GM21367 (cell line): ENCODE measurements at regions not wholly inside any gene's neighbourhood (a gene's known extent, or its start where the extent isn't known, plus 50 kb on each side); places are given as distances from the start of the nearest gene placed in this dataset.

Experiments used
- ATAC-seq: cut with Tn5 transposase; IDR thresholded peaks from one replicate; pipeline ENCODE4 v1.9.1; 2021; ENCODE audit not compliant: unreplicated experiment

- no peak for ATAC-seq
Measured at GRCh38 chr13:100870898-100871297, 196.3 kb upstream of the TMTC4 start.

GRCh38 chr13:100860866-100861265 lies 186.3 kb upstream of the TMTC4 start:
- ATAC-seq, result no peak

GRCh38 chr13:100859861-100860260 lies 185.3 kb upstream of the TMTC4 start:
- no peak for ATAC-seq

GRCh38 chr13:100855151-100855550 lies 180.6 kb upstream of the TMTC4 start:
- no peak for ATAC-seq

- ATAC-seq, result no peak
Measured at GRCh38 chr13:100854006-100854405, 179.4 kb upstream of the TMTC4 start.

DNA sequence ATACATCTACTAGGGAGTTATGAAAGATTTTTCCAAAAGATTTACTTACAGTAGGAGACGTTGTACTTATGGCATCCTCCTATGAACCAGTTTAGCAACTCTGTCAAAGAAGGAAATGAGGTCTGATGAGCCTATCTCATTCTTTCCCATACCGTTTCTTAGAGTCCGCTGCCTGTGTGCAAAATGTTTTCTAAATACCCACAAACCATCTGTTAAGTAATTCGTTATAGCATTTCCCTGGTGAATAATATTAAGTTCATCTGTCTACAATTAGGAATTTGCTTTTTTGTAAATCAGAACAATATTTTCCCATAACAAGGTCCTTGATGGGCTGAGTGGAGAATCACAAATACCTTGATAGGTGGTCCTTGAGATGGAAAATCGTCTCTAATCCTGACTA lies 178.8 kb upstream of the TMTC4 start:
- ATAC-seq, result no peak

- ATAC-seq, result no peak
Measured at GRCh38 chr13:100852146-100852545, 177.6 kb upstream of the TMTC4 start.

DNA sequence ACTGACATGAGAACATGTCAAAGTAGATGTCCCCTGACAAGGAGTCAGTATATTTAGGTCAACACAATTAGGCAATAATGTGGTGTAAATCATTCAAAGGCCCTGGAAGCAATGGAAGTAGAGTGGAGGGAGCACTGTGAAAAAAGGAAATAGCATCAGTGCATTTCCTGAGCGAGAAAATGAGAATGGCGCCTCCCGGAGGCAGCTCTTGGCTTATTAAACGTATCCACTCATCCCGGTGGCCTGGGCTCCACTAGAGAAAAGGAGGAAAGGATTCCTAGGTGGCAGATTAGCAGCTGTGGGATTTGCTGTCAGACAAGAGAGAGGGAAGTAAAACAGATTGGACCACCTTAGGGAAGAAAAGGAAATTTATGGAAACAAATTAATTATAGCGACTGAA lies 173.7 kb upstream of the TMTC4 start:
- ATAC-seq, result no peak

- no peak for ATAC-seq
Measured at GRCh38 chr13:100845128-100845757, 170.6 kb upstream of the TMTC4 start.

GRCh38 chr13:100842136-100842535 lies 167.5 kb upstream of the TMTC4 start:
- ATAC-seq, result no peak

GRCh38 chr13:100838387-100838786 lies 163.8 kb upstream of the TMTC4 start:
- no peak for ATAC-seq

DNA sequence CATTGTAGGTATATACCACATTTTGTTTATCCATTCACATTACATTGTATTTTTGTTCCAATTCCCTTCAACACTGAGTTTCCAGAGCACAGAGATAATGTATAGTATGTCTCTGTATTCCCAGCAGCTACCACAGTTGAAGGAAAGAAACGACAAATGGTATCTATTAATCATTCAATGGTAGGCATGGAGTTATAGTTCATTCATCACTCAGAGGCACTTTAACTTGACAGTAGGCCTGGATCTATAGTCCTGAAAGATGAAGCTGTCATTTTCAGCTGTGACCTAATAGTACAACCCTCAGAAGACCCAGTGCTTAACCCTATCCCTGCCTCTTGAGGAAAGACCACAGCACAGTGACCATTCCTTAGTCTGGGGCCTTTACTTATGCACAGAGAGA lies 163.0 kb upstream of the TMTC4 start:
- ATAC-seq, result no peak

DNA sequence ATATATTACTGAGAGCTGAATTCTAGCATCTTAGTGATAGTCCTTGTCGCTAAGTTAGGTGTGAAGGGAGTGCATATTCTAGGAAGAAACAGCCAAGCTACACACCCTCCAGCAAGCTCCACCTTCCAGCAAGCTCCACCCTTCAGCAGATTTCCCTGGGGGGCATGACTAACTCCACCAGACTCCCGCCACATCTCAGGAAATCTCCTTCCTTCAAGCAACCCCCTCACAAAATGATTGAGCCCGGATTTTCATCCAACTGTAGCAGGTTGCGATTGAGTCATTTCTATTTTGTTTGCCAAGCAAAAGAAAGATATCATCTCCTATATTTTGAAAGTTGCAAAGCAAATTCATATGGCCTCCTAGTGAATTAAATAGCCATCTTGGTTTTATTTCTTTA lies 162.1 kb upstream of the TMTC4 start:
- ATAC-seq, result no peak

GRCh38 chr13:100835695-100836094 lies 161.1 kb upstream of the TMTC4 start:
- ATAC-seq, result no peak

DNA sequence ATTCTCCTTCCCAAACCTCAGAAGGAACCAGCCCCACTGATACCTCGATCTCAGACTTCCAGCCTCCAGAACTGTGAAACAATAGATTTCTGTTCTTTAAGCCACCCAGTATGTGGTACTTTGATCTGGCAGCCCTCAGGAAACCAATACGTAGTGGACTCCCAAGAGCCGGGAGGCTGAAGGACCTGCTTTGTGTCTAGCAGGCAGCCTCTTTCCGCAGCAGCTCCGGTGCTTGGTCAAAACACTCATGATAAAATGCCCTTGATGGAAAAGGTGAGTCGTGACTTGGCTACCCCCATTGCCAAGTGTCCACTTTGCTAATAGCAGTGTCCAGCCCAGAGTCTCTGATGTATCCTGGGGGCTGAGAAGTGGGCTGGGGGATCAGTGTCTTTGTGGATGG lies 158.8 kb upstream of the TMTC4 start:
- no peak for ATAC-seq

DNA sequence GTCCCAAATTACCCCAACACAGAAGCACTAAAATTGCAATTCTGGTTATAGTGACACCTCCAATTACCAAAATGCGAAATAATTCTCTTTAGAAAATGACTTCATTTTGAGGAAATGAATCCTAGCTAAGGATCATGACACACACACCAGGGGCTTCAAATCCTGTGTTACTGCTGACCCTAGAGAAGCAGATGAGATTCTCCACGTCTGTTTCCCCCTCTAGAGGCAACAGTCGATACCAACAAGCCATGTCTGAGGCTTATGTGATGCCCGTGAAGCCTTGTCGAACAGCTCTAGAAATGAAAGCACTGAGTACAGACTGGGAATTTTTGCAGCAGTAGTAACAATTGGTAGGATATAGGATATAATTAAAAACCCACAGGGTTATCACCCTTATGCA lies 153.6 kb upstream of the TMTC4 start:
- ATAC-seq, result no peak

- no peak for ATAC-seq
Measured at GRCh38 chr13:100827489-100828176, 153.0 kb upstream of the TMTC4 start.

DNA sequence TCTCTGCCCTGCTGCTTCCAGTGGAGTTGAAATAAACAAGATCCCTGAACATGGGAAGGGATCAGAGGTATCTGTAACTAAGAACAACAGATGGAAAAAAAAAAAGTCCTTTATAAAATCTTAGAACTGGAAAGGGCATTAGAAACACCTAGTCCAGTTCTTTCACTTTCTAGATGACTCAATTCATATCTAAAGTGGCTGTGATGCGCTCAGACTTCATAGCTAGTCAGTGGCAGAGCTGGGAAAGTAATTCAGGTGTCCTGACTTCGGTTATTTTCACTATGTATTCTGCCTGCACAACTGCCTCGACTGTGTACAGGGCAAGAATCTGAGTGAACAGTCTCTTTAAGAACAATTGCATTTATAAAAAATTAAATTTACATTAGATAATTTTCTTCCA lies 151.8 kb upstream of the TMTC4 start:
- ATAC-seq, result no peak

DNA sequence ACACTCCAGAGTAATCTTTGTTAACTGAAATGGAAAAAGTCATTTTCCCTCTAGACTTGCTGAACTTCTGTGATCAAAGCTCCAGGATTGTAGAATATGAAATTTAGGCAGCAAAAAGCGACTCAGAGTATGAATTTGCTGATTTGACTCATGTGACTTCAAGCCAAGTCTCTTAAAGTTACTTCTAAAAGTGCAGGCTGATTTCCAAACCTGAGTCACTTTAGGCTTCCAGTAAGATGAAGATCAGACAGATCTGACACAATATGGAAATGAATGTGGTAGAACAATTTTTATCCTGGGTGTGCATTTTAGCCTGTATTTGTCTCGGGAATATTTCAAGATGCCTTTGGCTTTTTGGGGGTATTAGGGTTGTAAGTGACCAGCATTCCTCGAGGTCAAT lies 151.0 kb upstream of the TMTC4 start:
- no peak for ATAC-seq

GRCh38 chr13:100824366-100824765 lies 149.8 kb upstream of the TMTC4 start:
- ATAC-seq, result no peak

DNA sequence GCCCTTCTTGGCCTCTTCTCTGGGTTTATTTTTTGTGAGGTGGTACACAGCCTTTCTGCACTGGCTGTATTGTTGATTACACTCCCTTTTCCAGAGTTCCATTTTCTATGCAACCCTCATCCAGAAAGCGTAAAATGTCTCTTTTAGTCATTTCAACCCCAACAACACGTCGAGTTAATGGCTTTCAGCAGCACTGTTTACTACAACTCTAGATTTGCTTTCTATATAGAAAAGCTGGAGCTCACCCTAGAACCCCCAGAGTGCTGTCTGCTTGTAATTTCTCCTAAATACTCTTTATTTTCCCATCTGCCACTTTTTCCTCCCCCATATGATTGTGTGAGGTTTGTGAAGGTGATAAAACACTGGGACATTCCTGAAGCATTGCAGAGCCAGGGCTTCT lies 148.9 kb upstream of the TMTC4 start:
- ATAC-seq, result no peak

GRCh38 chr13:100822871-100823443 lies 148.4 kb upstream of the TMTC4 start:
- ATAC-seq, result no peak

DNA sequence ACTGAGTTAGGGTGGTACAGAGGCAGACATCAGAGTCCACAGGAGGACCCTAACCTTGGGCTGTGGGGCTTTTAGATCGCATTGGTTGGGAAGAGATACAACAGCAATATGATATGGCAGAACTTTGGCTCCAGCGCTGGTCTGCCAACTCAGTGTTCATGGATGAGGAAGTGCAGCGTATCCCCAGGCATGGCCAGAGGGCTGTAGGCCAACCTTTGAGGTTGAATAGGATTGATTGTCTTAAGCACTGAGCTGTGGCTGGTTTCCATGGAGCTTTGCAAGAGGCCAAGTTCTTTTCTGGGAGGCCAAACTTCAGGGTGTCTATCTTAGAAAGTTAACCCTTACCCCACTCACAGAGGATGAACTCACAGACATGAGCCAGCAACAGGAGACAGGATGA lies 144.1 kb upstream of the TMTC4 start:
- no peak for ATAC-seq
